Suprapubic skin (tissue), 4 donors: ENCODE measurements at regions not wholly inside any gene's neighbourhood (a gene's known extent, or its start where the extent isn't known, plus 50 kb on each side); places are given as distances from the start of the nearest gene placed in this dataset.
"Not testable (repeated sequence)": the region's sequence is repeated elsewhere in the genome, so short reads cannot be mapped to it uniquely, and the experiment has no call there.

ENCODE experiments used
- DNase-seq, 2 donors: peaks; one replicate each; pipeline ENCODE4 v3.0.0-alpha.2; 2019; ENCODE audit warnings: low spot score in 2 of 2
- H3K27ac ChIP-seq: fragments of 200-600 bp; sonication (generic); one replicate; pipeline ENCODE4 v1.5.1; 2019
- H3K27me3 ChIP-seq: fragments of 200-600 bp; sonication (generic); one replicate; pipeline ENCODE4 v1.5.1; 2019
- H3K36me3 ChIP-seq: fragments of 200-600 bp; sonication (generic); one replicate; pipeline ENCODE4 v1.5.1; 2019
- H3K4me1 ChIP-seq: fragments of 200-600 bp; sonication (generic); one replicate; pipeline ENCODE4 v1.5.1; 2019
- H3K4me3 ChIP-seq: fragments of 200-600 bp; sonication (generic); one replicate; pipeline ENCODE4 v1.5.1; 2019; ENCODE audit warnings: mild to moderate bottlenecking
- H3K9me3 ChIP-seq: fragments of 200-600 bp; sonication (generic); one replicate; pipeline ENCODE4 v1.5.1; 2019
- CTCF ChIP-seq, 2 donors: fragments of 200-600 bp in 1 of 2; fragments of 450-650 bp in 1 of 2; sonication (generic) in 1 of 2; IDR thresholded peaks; one replicate each; pipeline ENCODE4 v1.5.1; 2016 to 2019; ENCODE audit warnings: antibody characterized with exemption in 2 of 2, mild to moderate bottlenecking in 1 of 2, moderate library complexity in 1 of 2
- EP300 ChIP-seq: sonication (generic); formaldehyde crosslinking; IDR thresholded peaks from one replicate; pipeline ENCODE4 v1.6.1; 2017; ENCODE audit warnings: antibody characterized with exemption
- POLR2A ChIP-seq, 2 donors: fragments of 450-650 bp; IDR thresholded peaks; one replicate each; pipeline ENCODE4 v1.6.1; 2017; ENCODE audit warnings: antibody characterized with exemption in 2 of 2, mild to moderate bottlenecking in 2 of 2, moderate library complexity in 2 of 2
- POLR2AphosphoS5 ChIP-seq, 3 donors: sonication (generic); formaldehyde crosslinking; IDR thresholded peaks; one replicate each; pipeline ENCODE4 v1.6.1; 2017; ENCODE audit warnings: antibody characterized with exemption in 3 of 3
- WGBS: methylation state at CpG from one replicate; pipeline ENCODE4 v1.1.5; 2018; 5-methylcytosine and 5-hydroxymethylcytosine counted together

- H3K4me3 ChIP-seq, result no peak overlapping the region
- WGBS, result 88% methylated on average over 3 of the region's 3 CpGs
- H3K27ac ChIP-seq, result no peak overlapping the region
- no peak for TF ChIP-seq CTCF (IDR thresholded peaks at IDR 0.05)
- TF ChIP-seq POLR2A (IDR thresholded peaks at IDR 0.05), result no peak
- TF ChIP-seq POLR2AphosphoS5 (IDR thresholded peaks at IDR 0.05), result no peak
- no peak for TF ChIP-seq EP300
- H3K9me3 ChIP-seq, result no peaks in the 10 kb centered on the region
- no peak for DNase-seq
- H3K4me1 ChIP-seq, result no peaks in the 10 kb centered on the region
- no peaks in the 10 kb centered on the region for H3K27me3 ChIP-seq
- no peaks in the 10 kb centered on the region for H3K36me3 ChIP-seq
Measured at GRCh38 chr2:179331061-179331460, 66.4 kb upstream of the SESTD1 start.

- 84% methylated on average over 5 of the region's 5 CpGs for WGBS
- Histone ChIP-seq H3K27me3 (no peaks in the 10 kb centered on the region), H3K4me1 (no peaks in the 10 kb centered on the region), H3K36me3 (no peaks in the 10 kb centered on the region), H3K4me3 (no peak overlapping the region), H3K27ac (no peak overlapping the region), H3K9me3 (no peaks in the 10 kb centered on the region)
- DNase-seq, result no peak
- TF ChIP-seq POLR2AphosphoS5 (IDR thresholded peaks at IDR 0.05) (no peak), CTCF (IDR thresholded peaks at IDR 0.05) (no peak)
Measured at GRCh38 chr2:179322289-179322688, 57.7 kb upstream of the SESTD1 start.

GRCh38 chr2:179321034-179321433 lies 56.4 kb upstream of the SESTD1 start:
- H3K9me3 ChIP-seq, H3K4me3 ChIP-seq, DNase-seq, H3K27me3 ChIP-seq, H3K27ac ChIP-seq, H3K4me1 ChIP-seq, H3K36me3 ChIP-seq: not testable (repeated sequence)
- WGBS, result 89% methylated on average over 3 of the region's 3 CpGs

GRCh38 chr2:179314729-179315128 lies 50.1 kb upstream of the SESTD1 start:
- not testable (repeated sequence) for H3K9me3 ChIP-seq, DNase-seq, H3K27me3 ChIP-seq, H3K4me1 ChIP-seq, H3K27ac ChIP-seq, H3K36me3 ChIP-seq, H3K4me3 ChIP-seq
- 89% methylated on average over 8 of the region's 9 CpGs for WGBS
